ENCODE measurements at regions not wholly inside any gene's neighbourhood (a gene's known extent, or its start where the extent isn't known, plus 50 kb on each side); places are given as distances from the start of the nearest gene placed in this dataset.

DNA sequence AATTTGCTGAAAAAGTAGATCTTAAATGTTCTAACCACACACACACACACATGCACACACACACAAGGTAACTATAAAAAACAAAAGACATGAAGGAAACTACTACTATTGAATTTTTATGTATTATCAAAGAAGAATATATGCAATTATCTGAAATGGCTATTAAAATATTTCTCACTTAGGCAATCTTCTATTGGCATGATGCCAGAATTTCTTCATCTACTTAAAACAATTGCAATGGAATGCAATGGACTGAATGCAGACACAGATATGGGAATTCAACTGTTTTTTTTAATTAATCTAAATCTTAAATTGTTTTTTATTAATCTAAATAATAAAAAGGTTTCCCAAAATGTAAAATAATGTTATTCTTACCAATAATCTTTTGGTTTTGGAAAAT lies 152.6 kb upstream of the SMLR1 start:
- TF ChIP-seq, protein P1, sequence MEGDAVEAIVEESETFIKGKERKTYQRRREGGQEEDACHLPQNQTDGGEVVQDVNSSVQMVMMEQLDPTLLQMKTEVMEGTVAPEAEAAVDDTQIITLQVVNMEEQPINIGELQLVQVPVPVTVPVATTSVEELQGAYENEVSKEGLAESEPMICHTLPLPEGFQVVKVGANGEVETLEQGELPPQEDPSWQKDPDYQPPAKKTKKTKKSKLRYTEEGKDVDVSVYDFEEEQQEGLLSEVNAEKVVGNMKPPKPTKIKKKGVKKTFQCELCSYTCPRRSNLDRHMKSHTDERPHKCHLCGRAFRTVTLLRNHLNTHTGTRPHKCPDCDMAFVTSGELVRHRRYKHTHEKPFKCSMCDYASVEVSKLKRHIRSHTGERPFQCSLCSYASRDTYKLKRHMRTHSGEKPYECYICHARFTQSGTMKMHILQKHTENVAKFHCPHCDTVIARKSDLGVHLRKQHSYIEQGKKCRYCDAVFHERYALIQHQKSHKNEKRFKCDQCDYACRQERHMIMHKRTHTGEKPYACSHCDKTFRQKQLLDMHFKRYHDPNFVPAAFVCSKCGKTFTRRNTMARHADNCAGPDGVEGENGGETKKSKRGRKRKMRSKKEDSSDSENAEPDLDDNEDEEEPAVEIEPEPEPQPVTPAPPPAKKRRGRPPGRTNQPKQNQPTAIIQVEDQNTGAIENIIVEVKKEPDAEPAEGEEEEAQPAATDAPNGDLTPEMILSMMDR (IDR thresholded peaks at IDR 0.05): no peak
- TF ChIP-seq POLR2A (IDR thresholded peaks at IDR 0.05): no peak
